AML-193 (cell line): ENCODE measurements at regions not wholly inside any gene's neighbourhood (a gene's known extent, or its start where the extent isn't known, plus 50 kb on each side); places are given as distances from the start of the nearest gene placed in this dataset.
"Not testable (repeated sequence)": the region's sequence is repeated elsewhere in the genome, so short reads cannot be mapped to it uniquely, and the experiment has no call there.

Experiments
- DNase-seq, 2 experiments: peaks; one replicate each; lab custom pipeline; 2025; lab: John Stamatoyannopoulos, UW

- no peak for DNase-seq
Measured at GRCh38 chr5:58201922-58202648, 257.8 kb downstream of the PLK2 start.

- DNase-seq = no peak
Measured at GRCh38 chr5:58200451-58200850, 259.4 kb downstream of the PLK2 start.

GRCh38 chr5:58199087-58199486, 260.8 kb downstream of the PLK2 start:
- no peak for DNase-seq

GRCh38 chr5:58198330-58198729, 261.6 kb downstream of the PLK2 start:
- no peak for DNase-seq

GRCh38 chr5:58197875-58198274, 262.0 kb downstream of the PLK2 start:
- no peak for DNase-seq

GRCh38 chr5:58191443-58191842, 268.4 kb downstream of the PLK2 start:
- no peak for DNase-seq

- DNase-seq = no peak
Measured at GRCh38 chr5:58188262-58188651, 271.6 kb downstream of the PLK2 start.

GRCh38 chr5:58187432-58188261, 272.2 kb downstream of the PLK2 start:
- no peak for DNase-seq

GRCh38 chr5:58185801-58186200, 274.1 kb downstream of the PLK2 start:
- no peak for DNase-seq

GRCh38 chr5:58185397-58185796, 274.5 kb downstream of the PLK2 start:
- no peak for DNase-seq

- no peak for DNase-seq
Measured at GRCh38 chr5:58184910-58185309, 275.0 kb downstream of the PLK2 start.

- DNase-seq = no peak
Measured at GRCh38 chr5:58183786-58184085, 276.1 kb downstream of the PLK2 start.

- DNase-seq = no peak
Measured at GRCh38 chr5:58183078-58183785, 276.7 kb downstream of the PLK2 start.

GRCh38 chr5:58182287-58182841, 277.5 kb downstream of the PLK2 start:
- DNase-seq = no peak

- DNase-seq = no peak
Measured at GRCh38 chr5:58181578-58182286, 278.2 kb downstream of the PLK2 start.

GRCh38 chr5:58172946-58173345, 286.9 kb downstream of the PLK2 start:
- no peak for DNase-seq

- no peak for DNase-seq
Measured at GRCh38 chr5:58165152-58165551, 294.7 kb downstream of the PLK2 start.

GRCh38 chr5:58161889-58162288, 298.0 kb downstream of the PLK2 start:
- DNase-seq = not testable (repeated sequence)

- no peak for DNase-seq
Measured at GRCh38 chr5:58156973-58157701, 302.7 kb downstream of the PLK2 start.

GRCh38 chr5:58156361-58156760, 303.5 kb downstream of the PLK2 start:
- DNase-seq = no peak

GRCh38 chr5:58153255-58153654, 306.6 kb downstream of the PLK2 start:
- no peak for DNase-seq
